ENCODE measurements at regions not wholly inside any gene's neighbourhood (a gene's known extent, or its start where the extent isn't known, plus 50 kb on each side); places are given as distances from the start of the nearest gene placed in this dataset.

GRCh38 chr12:94763462-94763861 lies 113.1 kb upstream of the TMCC3 start:
- no peaks in the 10 kb centered on the region for H3K36me3 ChIP-seq (ENCODE audit: insufficient read depth, low read length)
- no peak overlapping the region for H3K4me2 ChIP-seq (ENCODE audit: low read length)
- peaks cover 16% of the 10 kb centered on the region for H3K4me1 ChIP-seq (ENCODE audit: insufficient read depth, low read length, severe bottlenecking)
- H3K27ac ChIP-seq (ENCODE audit: low read depth, low read length, poor library complexity, severe bottlenecking) = no peak overlapping the region
- TF ChIP-seq CTCF (IDR thresholded peaks at IDR 0.05; ENCODE audit: low read length) (no peak), EZH2 (IDR thresholded peaks at IDR 0.05; ENCODE audit: borderline replicate concordance, low read length) (no peak)
- no peaks in the 10 kb centered on the region for H4K20me1 ChIP-seq (ENCODE audit: insufficient read depth, low read length)
- no peaks in the 10 kb centered on the region for H3K27me3 ChIP-seq (ENCODE audit: insufficient read depth, low read length)
- H3K79me2 ChIP-seq (ENCODE audit: insufficient read depth, low read length) = no peaks in the 10 kb centered on the region
- no peak overlapping the region for H3K4me3 ChIP-seq (ENCODE audit: low read depth, low read length, poor library complexity, severe bottlenecking)
- no peaks in the 10 kb centered on the region for H3F3A ChIP-seq (ENCODE audit: insufficient read depth, low read length)
- H2AFZ ChIP-seq (ENCODE audit: low read length) = no peak overlapping the region
- no peaks in the 10 kb centered on the region for H3K9me2 ChIP-seq (ENCODE audit: low read depth, low read length)
- no peaks in the 10 kb centered on the region for H3K9me3 ChIP-seq (ENCODE audit: low read length)
- no peak overlapping the region for H3K9ac ChIP-seq (ENCODE audit: low read length)

DNA sequence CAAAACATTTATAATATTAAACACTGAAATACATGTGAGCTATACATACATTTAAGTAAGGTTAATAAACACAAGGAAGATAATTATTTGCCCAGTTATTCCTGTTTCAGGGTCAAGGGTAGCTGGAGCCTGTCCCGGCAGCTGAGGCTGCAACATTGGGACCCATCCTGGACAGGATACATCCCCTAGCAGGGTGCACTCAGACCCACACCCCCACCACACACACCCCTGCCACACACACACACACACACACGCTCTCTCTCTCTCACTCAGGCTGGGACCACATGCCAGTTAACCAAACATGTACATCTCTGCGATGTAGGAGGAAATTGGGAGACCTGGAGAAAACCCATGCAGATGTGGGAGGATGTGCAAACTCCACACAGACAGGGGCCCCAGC lies 112.6 kb upstream of the TMCC3 start:
- H3K4me2 ChIP-seq (ENCODE audit: low read length) = no peak overlapping the region
- no peaks in the 10 kb centered on the region for H3K79me2 ChIP-seq (ENCODE audit: insufficient read depth, low read length)
- no peaks in the 10 kb centered on the region for H3K27me3 ChIP-seq (ENCODE audit: insufficient read depth, low read length)
- no peak overlapping the region for H3K27ac ChIP-seq (ENCODE audit: low read depth, low read length, poor library complexity, severe bottlenecking)
- H2AFZ ChIP-seq (ENCODE audit: low read length) = no peak overlapping the region
- no peaks in the 10 kb centered on the region for H3K9me3 ChIP-seq (ENCODE audit: low read length)
- H3K4me3 ChIP-seq (ENCODE audit: low read depth, low read length, poor library complexity, severe bottlenecking) = no peak overlapping the region
- H3K9me2 ChIP-seq (ENCODE audit: low read depth, low read length) = no peaks in the 10 kb centered on the region
- H3K4me1 ChIP-seq (ENCODE audit: insufficient read depth, low read length, severe bottlenecking) = peaks cover 11% of the 10 kb centered on the region
- no peaks in the 10 kb centered on the region for H4K20me1 ChIP-seq (ENCODE audit: insufficient read depth, low read length)
- H3K36me3 ChIP-seq (ENCODE audit: insufficient read depth, low read length) = no peaks in the 10 kb centered on the region
- H3F3A ChIP-seq (ENCODE audit: insufficient read depth, low read length) = no peaks in the 10 kb centered on the region
- no peak overlapping the region for H3K9ac ChIP-seq (ENCODE audit: low read length)
- TF ChIP-seq CTCF (IDR thresholded peaks at IDR 0.05; ENCODE audit: low read length) = no peak
- TF ChIP-seq EZH2 (IDR thresholded peaks at IDR 0.05; ENCODE audit: borderline replicate concordance, low read length) = no peak

GRCh38 chr12:94762259-94762942 lies 112.0 kb upstream of the TMCC3 start:
- Histone ChIP-seq H3K9me2 (ENCODE audit: low read depth, low read length) (no peaks in the 10 kb centered on the region), H3K79me2 (ENCODE audit: insufficient read depth, low read length) (no peaks in the 10 kb centered on the region), H4K20me1 (ENCODE audit: insufficient read depth, low read length) (no peaks in the 10 kb centered on the region), H3K27me3 (ENCODE audit: insufficient read depth, low read length) (no peaks in the 10 kb centered on the region), H3K9ac (ENCODE audit: low read length) (no peak overlapping the region), H3K36me3 (ENCODE audit: insufficient read depth, low read length) (no peaks in the 10 kb centered on the region), H2AFZ (ENCODE audit: low read length) (no peak overlapping the region), H3K4me1 (ENCODE audit: insufficient read depth, low read length, severe bottlenecking) (peaks cover 6% of the 10 kb centered on the region), H3F3A (ENCODE audit: insufficient read depth, low read length) (no peaks in the 10 kb centered on the region), H3K9me3 (ENCODE audit: low read length) (no peaks in the 10 kb centered on the region), H3K27ac (ENCODE audit: low read depth, low read length, poor library complexity, severe bottlenecking) (no peak overlapping the region), H3K4me2 (ENCODE audit: low read length) (no peak overlapping the region), H3K4me3 (ENCODE audit: low read depth, low read length, poor library complexity, severe bottlenecking) (no peak overlapping the region)
- TF ChIP-seq EZH2 (IDR thresholded peaks at IDR 0.05; ENCODE audit: borderline replicate concordance, low read length) (no peak), CTCF (IDR thresholded peaks at IDR 0.05; ENCODE audit: low read length) (no peak)
